Hepatocyte (in vitro differentiated cells): ENCODE measurements at regions not wholly inside any gene's neighbourhood (a gene's known extent, or its start where the extent isn't known, plus 50 kb on each side); places are given as distances from the start of the nearest gene placed in this dataset.

Experiments used
- EZH2 ChIP-seq: fragments of 200-600 bp; sonication (generic); IDR thresholded peaks from 2 replicates; pipeline ENCODE4 v1.6.1; 2016; ENCODE audit warnings: antibody characterized with exemption, mild to moderate bottlenecking, borderline replicate concordance
- EZH2phosphoT487 ChIP-seq: fragments of 200-600 bp; sonication (generic); IDR thresholded peaks from one replicate; pipeline ENCODE4 v1.6.1; 2018; ENCODE audit warnings: antibody characterized with exemption, mild to moderate bottlenecking, low read depth, moderate library complexity; ENCODE audit not compliant: unreplicated experiment, severe bottlenecking
- TF ChIP-seq, protein P1 (sequence below): fragments of 200-600 bp; sonication (generic); IDR thresholded peaks from 2 replicates; pipeline ENCODE4 v1.5.1; 2016; ENCODE audit warnings: antibody characterized with exemption, mild to moderate bottlenecking; ENCODE audit not compliant: poor library complexity

DNA sequence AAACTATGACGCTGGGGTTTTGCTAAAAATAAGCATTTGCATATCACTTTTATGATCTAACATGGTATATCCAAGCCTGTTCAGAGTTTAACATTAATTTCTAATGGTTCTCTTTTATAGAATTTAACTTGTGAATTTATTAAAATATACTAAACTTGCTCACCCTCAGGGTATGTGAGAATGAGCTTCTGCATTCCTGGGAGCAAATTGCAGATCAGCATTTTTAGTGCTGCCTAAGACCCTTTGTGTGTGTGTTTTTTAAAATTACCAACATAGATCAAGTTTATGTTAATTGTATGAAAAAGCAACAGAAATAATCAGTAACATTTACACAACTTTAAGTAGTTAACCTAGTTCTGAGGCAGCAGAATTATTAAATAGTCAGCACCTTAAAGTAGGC, 218.0 kb upstream of the AGA start:
- TF ChIP-seq, protein P1, sequence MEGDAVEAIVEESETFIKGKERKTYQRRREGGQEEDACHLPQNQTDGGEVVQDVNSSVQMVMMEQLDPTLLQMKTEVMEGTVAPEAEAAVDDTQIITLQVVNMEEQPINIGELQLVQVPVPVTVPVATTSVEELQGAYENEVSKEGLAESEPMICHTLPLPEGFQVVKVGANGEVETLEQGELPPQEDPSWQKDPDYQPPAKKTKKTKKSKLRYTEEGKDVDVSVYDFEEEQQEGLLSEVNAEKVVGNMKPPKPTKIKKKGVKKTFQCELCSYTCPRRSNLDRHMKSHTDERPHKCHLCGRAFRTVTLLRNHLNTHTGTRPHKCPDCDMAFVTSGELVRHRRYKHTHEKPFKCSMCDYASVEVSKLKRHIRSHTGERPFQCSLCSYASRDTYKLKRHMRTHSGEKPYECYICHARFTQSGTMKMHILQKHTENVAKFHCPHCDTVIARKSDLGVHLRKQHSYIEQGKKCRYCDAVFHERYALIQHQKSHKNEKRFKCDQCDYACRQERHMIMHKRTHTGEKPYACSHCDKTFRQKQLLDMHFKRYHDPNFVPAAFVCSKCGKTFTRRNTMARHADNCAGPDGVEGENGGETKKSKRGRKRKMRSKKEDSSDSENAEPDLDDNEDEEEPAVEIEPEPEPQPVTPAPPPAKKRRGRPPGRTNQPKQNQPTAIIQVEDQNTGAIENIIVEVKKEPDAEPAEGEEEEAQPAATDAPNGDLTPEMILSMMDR = no peak
- TF ChIP-seq EZH2 (no peak), EZH2phosphoT487 (no peak)
